PC-3 (cell line): ENCODE measurements at regions not wholly inside any gene's neighbourhood (a gene's known extent, or its start where the extent isn't known, plus 50 kb on each side); places are given as distances from the start of the nearest gene placed in this dataset.

Experiments used
- ATAC-seq: fragments of 200-7000 bp; cut with Tn5 transposase; 2 replicates; pipeline ENCODE4 v1.9.1; 2020; ENCODE audit warnings: mild to moderate bottlenecking, moderate library complexity
- BruUV-seq: library from RNA; stranded (reverse); fragments of 400-500 nt; replicated peaks from 2 replicates; lab custom pipeline; 2021; lab: Mats Ljungman, UMichigan
- CTCF ChIA-PET: fragments of 300-600 bp; sonication (Branson Sonifier 250); formaldehyde crosslinking; loops from one replicate; lab custom pipeline; 2022; ENCODE audit warnings: antibody characterized with exemption; lab: Charles Lee
- POLR2A ChIA-PET: fragments of 300-600 bp; sonication (Branson Sonifier 250); formaldehyde crosslinking; loops from one replicate; lab custom pipeline; 2022; ENCODE audit warnings: antibody characterized with exemption; ENCODE audit not compliant: unreplicated experiment; lab: Charles Lee
- DNase-seq: peaks from one replicate; pipeline ENCODE4 v3.0.0-alpha.2; 2015
- H2AFZ ChIP-seq: fragments of 300-600 bp; sonication (generic); 2 replicates; pipeline ENCODE4 v1.6.0; 2016; ENCODE audit warnings: antibody characterized with exemption, low read length
- H3F3A ChIP-seq: fragments of 300-600 bp; sonication (generic); one replicate; pipeline ENCODE4 v1.6.0; 2017; ENCODE audit warnings: antibody characterized with exemption, low read length, control low read depth, mild to moderate bottlenecking; ENCODE audit not compliant: unreplicated experiment
- H3K27ac ChIP-seq: fragments of 300-600 bp; sonication (generic); 2 replicates; pipeline ENCODE4 v1.5.1; 2016; ENCODE audit warnings: mild to moderate bottlenecking, low read length
- H3K27me3 ChIP-seq: fragments of 300-600 bp; sonication (generic); 2 replicates; pipeline ENCODE4 v1.6.1; 2016; ENCODE audit warnings: low read length, mixed read lengths
- H3K36me3 ChIP-seq: fragments of 300-600 bp; sonication (generic); 2 replicates; pipeline ENCODE4 v1.6.1; 2016; ENCODE audit warnings: low read depth, mixed run types, low read length, mixed read lengths
- H3K4me1 ChIP-seq: fragments of 300-600 bp; sonication (generic); 2 replicates; pipeline ENCODE4 v1.5.1; 2016; ENCODE audit warnings: low read length; ENCODE audit not compliant: insufficient read depth
- H3K4me2 ChIP-seq: fragments of 300-600 bp; sonication (generic); 2 replicates; pipeline ENCODE4 v1.6.0; 2016; ENCODE audit warnings: low read length
- H3K4me3 ChIP-seq: fragments of 300-600 bp; sonication (generic); 2 replicates; pipeline ENCODE4 v1.5.1; 2016; ENCODE audit warnings: mild to moderate bottlenecking, low read length, mixed read lengths
- H3K79me2 ChIP-seq: fragments of 300-600 bp; sonication (generic); 2 replicates; pipeline ENCODE4 v1.6.1; 2017; ENCODE audit warnings: low read length, mixed read lengths
- H3K9ac ChIP-seq: fragments of 300-600 bp; sonication (generic); 2 replicates; pipeline ENCODE4 v1.6.0; 2016; ENCODE audit warnings: mild to moderate bottlenecking, low read length
- H3K9me2 ChIP-seq: fragments of 300-600 bp; sonication (generic); replicated peaks from 2 replicates; pipeline ENCODE4 v1.6.1; 2016; ENCODE audit warnings: mixed run types, low read length, mixed read lengths
- H3K9me3 ChIP-seq: fragments of 300-600 bp; sonication (generic); 2 replicates; pipeline ENCODE4 v1.6.1; 2016; ENCODE audit warnings: low read length, mixed read lengths
- H4K20me1 ChIP-seq: fragments of 300-600 bp; sonication (generic); 2 replicates; pipeline ENCODE4 v1.6.1; 2016; ENCODE audit warnings: low read length, mixed read lengths
- CTCF ChIP-seq: fragments of 300-600 bp; sonication (generic); conservative IDR thresholded peaks from 2 replicates; pipeline ENCODE4 v1.5.1; 2017; ENCODE audit warnings: antibody characterized with exemption, low read depth, mild to moderate bottlenecking, low read length
- EZH2 ChIP-seq: fragments of 300-600 bp; sonication (generic); IDR thresholded peaks from one replicate; pipeline ENCODE4 v1.6.1; 2017; ENCODE audit warnings: antibody characterized with exemption, mild to moderate bottlenecking, low read length; ENCODE audit not compliant: unreplicated experiment
- EZH2phosphoT487 ChIP-seq: fragments of 300-600 bp; sonication (generic); IDR thresholded peaks from 2 replicates; pipeline ENCODE4 v1.6.1; 2018; ENCODE audit warnings: mild to moderate bottlenecking, antibody characterized with exemption, low read length, borderline replicate concordance
- intact Hi-C: fragments of 100-400 bp; cut with micrococcal nuclease; formaldehyde crosslinking; loops from 2 replicates; pipeline ENCODE4 v1.9.0; 2023

GRCh38 chr3:73295876-73296635 lies 234.6 kb downstream of the EBLN2 start:
- Histone ChIP-seq H3K4me3 (no peak overlapping the region), H3K27ac (no peak overlapping the region), H3F3A (no peaks in the 10 kb centered on the region), H3K36me3 (no peaks in the 10 kb centered on the region), H3K79me2 (no peaks in the 10 kb centered on the region), H2AFZ (no peak overlapping the region), H3K9me2 (no peaks in the 10 kb centered on the region), H3K27me3 (peaks cover 80% of the 10 kb centered on the region), H3K9ac (no peak overlapping the region), H4K20me1 (no peaks in the 10 kb centered on the region), H3K4me1 (no peaks in the 10 kb centered on the region), H3K9me3 (no peaks in the 10 kb centered on the region), H3K4me2 (no peak overlapping the region)
- BruUV-seq: no TSS peak
- ChIA-PET CTCF (no interaction called here), POLR2A (no interaction called here)
- intact Hi-C loops: no loop called here
- DNase-seq: no peak
- no peak for ATAC-seq
- TF ChIP-seq EZH2phosphoT487 (no peak), CTCF (no peak), EZH2 (no peak)

- no peaks in the 10 kb centered on the region for H3K79me2 ChIP-seq
- H3K4me2 ChIP-seq: no peak overlapping the region
- no peak overlapping the region for H3K9ac ChIP-seq
- intact Hi-C loops: no loop called here
- ChIA-PET POLR2A (no interaction called here), CTCF (no interaction called here)
- ATAC-seq (no peak), DNase-seq (no peak)
- no peaks in the 10 kb centered on the region for H3K36me3 ChIP-seq
- H3K4me1 ChIP-seq: no peaks in the 10 kb centered on the region
- H3K9me2 ChIP-seq: no peaks in the 10 kb centered on the region
- peaks cover 80% of the 10 kb centered on the region for H3K27me3 ChIP-seq
- H3K27ac ChIP-seq: no peak overlapping the region
- no peaks in the 10 kb centered on the region for H3K9me3 ChIP-seq
- H3K4me3 ChIP-seq: no peak overlapping the region
- no peaks in the 10 kb centered on the region for H4K20me1 ChIP-seq
- no peaks in the 10 kb centered on the region for H3F3A ChIP-seq
- TF ChIP-seq EZH2: no peak
- no peak for TF ChIP-seq EZH2phosphoT487
- no peak for TF ChIP-seq CTCF
- no TSS peak for BruUV-seq
- no peak overlapping the region for H2AFZ ChIP-seq
Observed at GRCh38 chr3:73296859-73297258, 235.4 kb downstream of the EBLN2 start.
